ENCODE measurements at regions not wholly inside any gene's neighbourhood (a gene's known extent, or its start where the extent isn't known, plus 50 kb on each side); places are given as distances from the start of the nearest gene placed in this dataset.
A peak's percentile ranks its signal among the peaks of the same experiment; 100 is the strongest.

DNA sequence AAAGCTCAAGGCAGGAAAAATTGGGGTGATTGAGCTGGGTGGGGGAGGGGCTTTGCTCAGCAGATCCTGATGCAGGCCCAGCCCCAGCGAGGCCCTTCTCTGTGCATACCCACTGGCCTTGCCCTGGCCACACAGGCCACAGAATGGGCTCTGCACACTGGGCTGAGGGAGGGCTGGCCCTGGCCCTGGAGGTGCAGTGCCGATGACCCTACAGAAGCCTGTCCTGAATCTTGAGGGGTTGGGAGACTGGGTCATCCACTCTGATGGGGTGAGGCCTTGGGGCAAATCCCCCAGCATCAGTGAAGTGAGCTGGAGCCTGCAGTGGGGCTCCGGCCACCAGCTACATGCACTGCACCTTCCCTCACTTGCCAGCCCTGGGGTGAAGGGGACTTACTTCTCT is 153.1 kb downstream of the URI1 start:
- in situ Hi-C loops (cut with HindIII; ENCODE audit: low pct_unique_long_range_greater_than_20kb, low sequenced_read_pairs): no loop called here
- no peak for TF ChIP-seq JUND (IDR thresholded peaks at IDR 0.05; ENCODE audit: low read depth)

DNA sequence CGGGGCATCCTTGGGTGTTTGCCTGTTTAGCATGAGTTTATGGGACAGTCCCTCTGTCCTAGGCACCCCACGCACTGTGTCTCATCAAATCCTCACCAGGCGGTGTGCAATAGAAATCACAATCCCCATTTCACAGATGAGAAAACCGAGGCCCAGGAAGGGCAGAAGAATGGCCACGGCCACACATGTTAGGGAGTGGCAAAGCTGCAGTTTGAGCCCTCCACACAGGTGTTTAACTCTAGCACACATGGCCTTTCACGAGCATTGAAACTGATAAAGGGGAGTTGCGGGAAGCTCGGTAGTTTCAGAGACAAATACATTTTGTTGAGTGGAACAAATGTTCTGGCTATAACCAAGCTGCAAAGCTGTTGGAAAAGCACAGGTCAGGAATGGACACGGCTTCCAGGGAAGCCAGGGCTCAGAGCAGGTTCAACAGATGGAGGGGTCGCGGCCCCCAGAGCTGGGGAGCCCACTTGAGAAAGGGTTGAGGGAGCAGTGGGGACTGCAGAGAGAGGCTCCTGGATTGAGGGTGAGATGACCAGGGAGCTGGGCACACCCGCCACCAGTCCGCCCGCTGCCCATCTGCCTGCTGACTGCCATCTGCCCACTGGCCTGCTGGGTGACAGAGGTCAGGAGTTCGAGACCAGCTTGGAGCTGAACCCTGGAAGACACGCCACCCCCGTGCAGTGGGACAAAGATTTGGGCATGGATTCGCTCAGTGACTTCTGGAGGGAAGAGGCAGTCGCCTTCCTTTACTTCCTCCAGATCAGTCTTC is 154.7 kb downstream of the URI1 start:
- no peak for TF ChIP-seq JUND (IDR thresholded peaks at IDR 0.05; ENCODE audit: low read depth)
- no peak for DNase-seq (ENCODE audit: low read depth in 1 of 2, low spot score in 1 of 2)

More for the DNA sequence above, 153.1 kb downstream of the URI1 start:
- DNase-seq (ENCODE audit: low read depth in 1 of 2, low spot score in 1 of 2): no peak

DNA sequence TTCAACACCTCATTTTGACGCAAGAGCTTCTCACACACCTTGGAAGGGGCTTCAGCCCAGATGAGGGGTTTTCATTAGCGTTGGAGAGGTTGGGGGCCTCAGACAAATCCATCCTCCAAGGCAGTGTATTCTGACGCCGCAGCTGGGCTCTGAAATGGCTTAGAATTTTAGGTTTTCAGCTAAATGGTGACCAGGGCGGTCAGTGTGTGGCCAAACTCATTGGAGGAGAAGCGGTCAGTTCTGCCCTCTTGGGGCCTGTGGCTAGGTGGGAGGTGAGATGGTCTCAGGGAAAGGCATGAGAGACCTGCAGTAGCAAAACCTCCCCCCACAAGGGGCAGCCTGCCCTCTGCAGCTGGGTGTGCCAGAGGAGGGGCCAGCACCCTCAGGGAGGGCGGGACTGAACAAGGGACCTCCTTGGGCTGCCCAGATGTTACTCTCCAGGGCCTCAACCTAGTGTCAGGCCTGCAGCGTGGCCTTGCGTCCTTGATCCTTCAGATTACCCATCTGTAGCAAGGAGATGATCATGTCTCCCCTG is 155.8 kb downstream of the URI1 start:
- TF ChIP-seq JUND (IDR thresholded peaks at IDR 0.05; ENCODE audit: low read depth): no peak
- in situ Hi-C loops (cut with HindIII; ENCODE audit: low pct_unique_long_range_greater_than_20kb, low sequenced_read_pairs): no loop called here
- no peak for DNase-seq (ENCODE audit: low read depth in 1 of 2, low spot score in 1 of 2)

More for the DNA sequence above, 154.7 kb downstream of the URI1 start:
- in situ Hi-C loops (cut with HindIII; ENCODE audit: low pct_unique_long_range_greater_than_20kb, low sequenced_read_pairs): no loop called here

DNA sequence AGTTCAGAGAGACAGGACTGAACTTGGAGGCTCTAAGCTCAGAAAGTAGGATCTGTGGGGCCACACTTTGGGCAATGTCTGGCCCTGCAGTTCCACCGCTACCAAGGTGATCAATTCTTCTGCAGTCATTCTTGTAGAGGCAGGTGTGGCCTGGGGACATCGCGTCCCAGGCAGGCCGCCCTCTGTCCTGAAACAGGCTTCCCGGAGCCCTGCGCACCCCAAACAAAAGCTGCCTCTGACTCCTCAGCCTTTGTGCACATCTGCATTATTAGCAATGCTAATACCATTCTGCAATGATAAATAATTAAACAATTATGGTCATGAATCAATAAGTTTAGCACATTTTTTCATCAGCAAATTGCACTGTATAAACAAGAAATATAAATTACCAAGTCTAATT is 160.2 kb downstream of the URI1 start:
- in situ Hi-C loops (cut with HindIII; ENCODE audit: low pct_unique_long_range_greater_than_20kb, low sequenced_read_pairs): no loop called here
- TF ChIP-seq JUND (IDR thresholded peaks at IDR 0.05; ENCODE audit: low read depth): no peak
- no peak for DNase-seq (ENCODE audit: low read depth in 1 of 2, low spot score in 1 of 2)

DNA sequence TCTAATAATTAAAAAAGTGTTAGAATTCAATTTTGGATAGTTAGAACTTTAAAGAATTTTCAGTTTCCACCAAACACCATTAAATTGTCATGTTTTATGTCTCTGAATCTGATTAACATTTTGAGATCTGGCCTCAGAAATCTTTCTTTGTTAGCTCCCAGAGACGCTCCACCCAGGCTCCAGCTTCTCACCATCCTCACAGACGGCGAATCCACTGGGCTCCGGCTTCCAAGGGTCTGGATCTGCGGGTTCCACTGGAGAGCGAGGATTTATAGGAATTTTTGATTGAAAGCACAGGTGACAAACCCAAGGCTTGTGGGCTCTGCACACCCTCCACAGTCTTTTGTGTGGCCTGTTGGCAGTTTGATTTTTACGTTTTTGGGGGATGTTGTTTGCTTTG is 160.6 kb downstream of the URI1 start:
- no peak for TF ChIP-seq JUND (IDR thresholded peaks at IDR 0.05; ENCODE audit: low read depth)
- in situ Hi-C loops (cut with HindIII; ENCODE audit: low pct_unique_long_range_greater_than_20kb, low sequenced_read_pairs): no loop called here
- no peak for DNase-seq (ENCODE audit: low read depth in 1 of 2, low spot score in 1 of 2)

DNA sequence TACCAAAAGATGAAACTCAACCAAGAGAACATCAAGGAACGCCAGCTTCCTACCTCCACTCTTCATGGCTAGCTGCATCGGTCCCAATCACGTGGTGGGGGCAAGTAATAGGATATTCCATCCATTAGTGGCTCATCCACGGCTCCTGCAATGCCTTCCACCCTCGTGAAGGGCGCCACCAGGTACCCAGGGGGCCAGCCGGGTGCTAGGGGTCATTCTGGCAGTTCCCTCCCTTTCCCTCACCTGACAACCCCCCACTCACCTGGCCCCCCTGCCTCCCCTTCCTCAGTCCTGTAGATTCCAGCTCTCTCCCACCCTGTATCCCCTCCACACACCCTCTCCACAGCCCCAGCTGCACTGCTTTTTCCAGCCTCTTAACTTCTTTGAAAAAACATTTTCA is 161.9 kb downstream of the URI1 start:
- in situ Hi-C loops (cut with HindIII; ENCODE audit: low pct_unique_long_range_greater_than_20kb, low sequenced_read_pairs): no loop called here
- no peak for TF ChIP-seq JUND (IDR thresholded peaks at IDR 0.05; ENCODE audit: low read depth)
- no peak for DNase-seq (ENCODE audit: low read depth in 1 of 2, low spot score in 1 of 2)

DNA sequence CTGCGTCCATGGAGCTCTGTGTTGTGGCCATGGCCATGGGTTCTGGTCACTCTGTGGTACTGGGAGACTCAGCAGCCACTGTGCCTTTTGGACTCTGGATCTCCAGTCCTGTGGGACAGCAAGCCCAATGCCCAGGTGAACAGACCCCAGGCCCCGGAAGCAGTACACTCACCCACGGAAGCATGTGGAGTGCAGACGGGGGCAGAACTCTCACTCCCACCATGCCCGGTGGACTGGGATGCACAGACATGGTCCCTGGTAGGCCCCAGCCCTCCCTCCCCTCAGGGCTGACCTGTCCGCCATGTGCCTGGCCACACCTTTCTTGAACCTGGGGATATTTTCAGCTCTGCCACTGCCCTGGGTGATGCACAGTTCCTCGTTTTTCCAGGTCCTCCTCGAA is 163.3 kb downstream of the URI1 start:
- no peak for DNase-seq (ENCODE audit: low read depth in 1 of 2, low spot score in 1 of 2)

DNA sequence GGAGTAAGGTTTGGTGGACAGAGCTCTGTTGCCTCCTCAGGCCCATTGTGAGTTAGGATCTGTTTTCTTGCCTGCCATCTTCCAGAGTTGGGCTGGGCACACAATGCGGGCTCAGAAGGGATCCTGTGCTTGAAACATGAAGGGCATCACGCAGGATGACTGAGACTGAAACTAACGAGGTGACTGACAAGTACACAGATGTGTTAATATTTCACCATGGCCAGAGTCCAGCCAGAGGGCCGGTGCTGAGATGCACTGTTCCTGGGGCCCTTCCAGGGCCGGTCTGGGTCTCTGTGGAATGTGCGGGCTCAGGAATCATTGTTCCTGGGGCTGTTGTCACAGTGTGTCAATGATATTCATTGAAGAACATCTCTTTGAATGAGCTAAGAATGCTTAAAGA is 163.7 kb downstream of the URI1 start:
- in situ Hi-C loops (cut with HindIII; ENCODE audit: low pct_unique_long_range_greater_than_20kb, low sequenced_read_pairs): no loop called here
- TF ChIP-seq JUND (IDR thresholded peaks at IDR 0.05; ENCODE audit: low read depth): no peak
- DNase-seq (ENCODE audit: low read depth in 1 of 2, low spot score in 1 of 2): no peak

More for the DNA sequence above, 163.3 kb downstream of the URI1 start:
- in situ Hi-C loops (cut with HindIII; ENCODE audit: low pct_unique_long_range_greater_than_20kb, low sequenced_read_pairs): no loop called here
- no peak for TF ChIP-seq JUND (IDR thresholded peaks at IDR 0.05; ENCODE audit: low read depth)

DNA sequence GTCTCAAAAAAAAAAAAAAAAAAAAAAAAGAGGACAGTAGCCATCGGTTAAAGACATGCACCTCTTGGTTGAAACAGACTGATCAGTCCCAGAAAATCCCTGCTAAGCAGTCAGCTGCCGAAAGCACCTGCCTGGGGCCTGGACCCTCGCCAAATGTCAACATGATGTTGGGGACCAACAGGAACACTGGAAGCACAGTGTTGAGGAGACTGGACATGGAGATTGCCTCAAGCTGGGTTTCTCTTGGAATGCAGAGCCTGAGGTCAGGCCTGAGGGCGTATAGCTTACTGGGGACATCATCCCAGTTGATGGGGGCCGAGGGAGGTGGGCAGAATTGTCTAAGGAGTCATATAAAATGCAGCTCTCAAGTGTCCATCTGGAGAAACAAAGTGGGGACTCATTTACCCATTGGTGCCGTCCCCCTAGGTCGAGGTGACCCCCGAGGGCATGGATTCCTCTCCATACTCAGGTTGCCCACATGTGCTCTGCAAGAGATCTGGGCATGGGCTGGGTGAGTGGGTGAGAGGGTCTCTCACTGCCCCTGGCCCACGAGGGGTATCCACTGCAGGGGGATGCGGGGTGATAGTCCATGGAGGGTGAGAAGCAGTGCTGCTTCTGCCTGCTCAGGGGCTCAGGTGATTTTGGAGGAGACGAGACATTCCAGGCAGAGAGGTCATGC is 164.5 kb downstream of the URI1 start:
- no peak for TF ChIP-seq JUND (IDR thresholded peaks at IDR 0.05; ENCODE audit: low read depth)
- in situ Hi-C loops (cut with HindIII; ENCODE audit: low pct_unique_long_range_greater_than_20kb, low sequenced_read_pairs): no loop called here
- no peak for DNase-seq (ENCODE audit: low read depth in 1 of 2, low spot score in 1 of 2)

DNA sequence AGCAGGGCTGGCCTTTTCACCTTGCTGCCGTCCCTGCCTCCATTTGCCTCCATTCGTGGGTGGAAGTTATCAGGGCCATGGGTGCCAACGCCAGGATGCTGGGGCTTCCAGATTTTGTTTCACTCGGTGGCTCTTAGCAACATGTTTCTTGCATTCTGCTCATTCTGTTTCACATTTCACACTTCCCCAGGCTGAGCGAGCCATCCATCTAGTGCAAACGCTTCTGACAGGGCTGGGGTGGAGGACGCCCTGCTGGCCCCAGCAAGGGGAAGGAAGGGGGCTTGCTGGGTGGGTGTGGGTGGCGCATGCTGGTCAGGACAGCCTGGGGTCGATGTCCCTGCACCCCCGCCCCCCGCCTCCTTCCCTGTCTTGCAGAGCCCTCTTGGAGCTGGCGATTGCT is 165.2 kb downstream of the URI1 start:
- in situ Hi-C loops (cut with HindIII; ENCODE audit: low pct_unique_long_range_greater_than_20kb, low sequenced_read_pairs): no loop called here
- DNase-seq (ENCODE audit: low read depth in 1 of 2, low spot score in 1 of 2): no peak
- no peak for TF ChIP-seq JUND (IDR thresholded peaks at IDR 0.05; ENCODE audit: low read depth)

DNA sequence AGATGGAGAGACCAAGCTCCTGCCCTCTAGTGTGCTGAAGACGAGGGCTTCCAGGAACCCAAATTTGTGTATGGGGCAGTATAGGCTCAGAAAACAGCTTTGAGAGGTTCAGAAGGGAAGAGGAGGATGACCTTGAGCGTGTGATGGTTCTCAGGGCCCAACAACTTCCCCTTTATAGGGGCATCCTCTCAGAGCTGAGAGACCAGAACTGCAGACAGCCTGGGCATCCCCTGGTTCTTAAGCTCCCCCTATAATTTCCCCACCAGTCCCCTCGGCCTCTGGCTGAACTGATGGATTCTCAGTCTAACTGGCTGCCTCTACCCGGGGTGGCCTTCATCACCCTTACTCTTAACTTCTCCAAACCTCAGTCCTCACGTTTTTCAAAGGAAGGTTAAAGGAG is 167.5 kb downstream of the URI1 start:
- TF ChIP-seq JUND (IDR thresholded peaks at IDR 0.05; ENCODE audit: low read depth): no peak
- no peak for DNase-seq (ENCODE audit: low read depth in 1 of 2, low spot score in 1 of 2)
- in situ Hi-C loops (cut with HindIII; ENCODE audit: low pct_unique_long_range_greater_than_20kb, low sequenced_read_pairs): no loop called here

DNA sequence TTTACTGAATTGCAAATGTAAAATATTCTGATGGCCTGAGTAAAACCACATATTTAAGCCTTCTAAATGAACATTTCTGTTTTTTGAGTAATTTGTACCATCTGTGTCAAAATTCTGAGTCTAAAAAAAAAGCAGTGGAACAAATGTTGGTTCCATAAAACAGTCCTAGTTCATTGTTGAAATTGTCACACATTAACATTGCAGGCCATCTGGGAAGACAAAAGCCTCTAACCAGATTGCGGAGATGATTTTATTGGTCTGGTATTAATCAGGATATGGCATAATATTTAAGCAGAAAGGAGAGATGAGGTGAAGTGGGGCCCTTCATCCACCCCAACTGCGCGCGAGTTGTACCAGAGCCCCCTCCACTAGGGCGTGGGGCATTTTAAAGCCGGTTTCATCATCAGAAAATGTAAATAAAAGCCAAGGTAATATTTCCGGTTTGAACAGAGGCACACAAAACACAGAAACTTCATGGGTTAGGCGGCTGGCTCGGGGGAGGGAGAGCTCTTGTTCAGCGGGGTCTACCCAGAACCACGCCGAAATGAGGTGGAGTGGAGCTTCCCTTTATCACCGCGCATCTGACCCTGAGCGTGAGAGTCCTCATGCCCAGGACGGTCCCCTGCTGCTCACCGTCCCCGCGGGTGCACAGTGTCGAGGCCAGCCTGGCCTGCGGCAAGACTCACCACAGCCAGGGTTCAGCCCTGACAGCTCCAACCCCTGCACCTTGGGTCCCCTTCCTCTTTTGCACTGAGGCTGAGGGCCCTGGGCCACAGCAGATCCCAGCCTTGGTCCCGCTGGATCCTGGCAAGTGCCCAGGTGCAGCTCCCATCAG is 169.2 kb downstream of the URI1 start:
- in situ Hi-C loops (cut with HindIII; ENCODE audit: low pct_unique_long_range_greater_than_20kb, low sequenced_read_pairs): no loop called here
- no peak for TF ChIP-seq JUND (IDR thresholded peaks at IDR 0.05; ENCODE audit: low read depth)
- peak in 1 of 2 experiments; percentile 1 for DNase-seq (ENCODE audit: low read depth in 1 of 2, low spot score in 1 of 2)

Data from T47D (cell line).